ENCODE measurements at regions not wholly inside any gene's neighbourhood (a gene's known extent, or its start where the extent isn't known, plus 50 kb on each side); places are given as distances from the start of the nearest gene placed in this dataset.

GRCh38 chr4:59630235-59630634 lies 1569.9 kb upstream of the ADGRL3 start:
- intact Hi-C loops (cut with DNase I) = no loop called here
- DNase-seq (no peak), FAIRE-seq (no peak)
- Histone ChIP-seq H3K9me3 (ENCODE audit: control insufficient read depth in 2 of 3, insufficient read depth in 1 of 3, low read length in 3 of 3) (no peaks in the 10 kb centered on the region), H3K27ac (ENCODE audit: low read depth in 2 of 2, low read length in 2 of 2) (no peak overlapping the region), H3K4me3 (ENCODE audit: low read length in 3 of 3) (no peak overlapping the region), H3K9ac (ENCODE audit: low read length in 3 of 3) (no peak overlapping the region), H3K4me1 (ENCODE audit: control insufficient read depth in 2 of 3, insufficient read depth in 2 of 3, low read depth in 1 of 3, low read length in 3 of 3) (no peaks in the 10 kb centered on the region), H3K36me3 (ENCODE audit: control insufficient read depth in 2 of 3, insufficient read depth in 3 of 3, low read length in 3 of 3) (no peaks in the 10 kb centered on the region), H3K27me3 (ENCODE audit: control insufficient read depth, insufficient read depth, low read length) (no peaks in the 10 kb centered on the region)
- no peak for TF ChIP-seq CTCF (IDR thresholded peaks at IDR 0.05; ENCODE audit: borderline replicate concordance, extremely low read depth, insufficient read depth)

DNA sequence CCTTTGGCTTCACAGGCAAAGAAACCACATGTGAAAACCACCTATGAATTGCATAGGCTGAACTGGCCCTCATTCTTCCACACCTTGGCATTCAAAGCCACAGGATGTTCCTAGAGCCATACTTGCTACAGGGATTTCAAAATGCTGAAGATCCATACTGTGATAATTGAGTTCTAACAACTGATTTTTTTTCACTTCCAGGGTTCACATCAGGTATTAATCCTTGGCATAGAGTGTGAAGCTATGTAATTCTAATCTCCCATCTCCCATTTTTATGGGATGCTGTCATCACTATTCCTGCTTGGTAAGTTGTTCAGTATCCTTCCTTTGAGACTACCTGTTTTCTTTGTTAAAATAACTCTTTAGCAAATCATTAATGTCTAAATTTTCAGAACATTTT lies 1569.2 kb upstream of the ADGRL3 start:
- intact Hi-C loops (cut with DNase I) = no loop called here
- DNase-seq (no peak), FAIRE-seq (no peak)
- Histone ChIP-seq H3K27ac (ENCODE audit: low read depth in 2 of 2, low read length in 2 of 2) (no peak overlapping the region), H3K4me3 (ENCODE audit: low read length in 3 of 3) (no peak overlapping the region), H3K4me1 (ENCODE audit: control insufficient read depth in 2 of 3, insufficient read depth in 2 of 3, low read depth in 1 of 3, low read length in 3 of 3) (no peaks in the 10 kb centered on the region), H3K9ac (ENCODE audit: low read length in 3 of 3) (no peak overlapping the region), H3K36me3 (ENCODE audit: control insufficient read depth in 2 of 3, insufficient read depth in 3 of 3, low read length in 3 of 3) (no peaks in the 10 kb centered on the region), H3K27me3 (ENCODE audit: control insufficient read depth, insufficient read depth, low read length) (no peaks in the 10 kb centered on the region), H3K9me3 (ENCODE audit: control insufficient read depth in 2 of 3, insufficient read depth in 1 of 3, low read length in 3 of 3) (no peaks in the 10 kb centered on the region)
- no peak for TF ChIP-seq CTCF (IDR thresholded peaks at IDR 0.05; ENCODE audit: borderline replicate concordance, extremely low read depth, insufficient read depth)

GRCh38 chr4:59637596-59637995 lies 1562.5 kb upstream of the ADGRL3 start:
- H3K9me3 ChIP-seq (ENCODE audit: control insufficient read depth in 2 of 3, insufficient read depth in 1 of 3, low read length in 3 of 3) = no peaks in the 10 kb centered on the region
- no peaks in the 10 kb centered on the region for H3K4me1 ChIP-seq (ENCODE audit: control insufficient read depth in 2 of 3, insufficient read depth in 2 of 3, low read depth in 1 of 3, low read length in 3 of 3)
- intact Hi-C loops (cut with DNase I) = no loop called here
- no peak for TF ChIP-seq CTCF (IDR thresholded peaks at IDR 0.05; ENCODE audit: borderline replicate concordance, extremely low read depth, insufficient read depth)
- FAIRE-seq (no peak), DNase-seq (no peak)
- H3K27me3 ChIP-seq (ENCODE audit: control insufficient read depth, insufficient read depth, low read length) = no peaks in the 10 kb centered on the region
- H3K9ac ChIP-seq (ENCODE audit: low read length in 3 of 3) = no peak overlapping the region
- no peak overlapping the region for H3K27ac ChIP-seq (ENCODE audit: low read depth in 2 of 2, low read length in 2 of 2)
- H3K36me3 ChIP-seq (ENCODE audit: control insufficient read depth in 2 of 3, insufficient read depth in 3 of 3, low read length in 3 of 3) = no peaks in the 10 kb centered on the region
- H3K4me3 ChIP-seq (ENCODE audit: low read length in 3 of 3) = no peak overlapping the region

GRCh38 chr4:59643682-59644081 lies 1556.4 kb upstream of the ADGRL3 start:
- Histone ChIP-seq H3K4me3 (ENCODE audit: low read length in 3 of 3) (no peak overlapping the region), H3K27me3 (ENCODE audit: control insufficient read depth, insufficient read depth, low read length) (no peaks in the 10 kb centered on the region), H3K36me3 (ENCODE audit: control insufficient read depth in 2 of 3, insufficient read depth in 3 of 3, low read length in 3 of 3) (no peaks in the 10 kb centered on the region), H3K9me3 (ENCODE audit: control insufficient read depth in 2 of 3, insufficient read depth in 1 of 3, low read length in 3 of 3) (no peaks in the 10 kb centered on the region), H3K9ac (ENCODE audit: low read length in 3 of 3) (no peak overlapping the region), H3K4me1 (ENCODE audit: control insufficient read depth in 2 of 3, insufficient read depth in 2 of 3, low read depth in 1 of 3, low read length in 3 of 3) (no peaks in the 10 kb centered on the region), H3K27ac (ENCODE audit: low read depth in 2 of 2, low read length in 2 of 2) (no peak overlapping the region)
- no peak for TF ChIP-seq CTCF (IDR thresholded peaks at IDR 0.05; ENCODE audit: borderline replicate concordance, extremely low read depth, insufficient read depth)
- no peak for FAIRE-seq
- DNase-seq = no peak
- intact Hi-C loops (cut with DNase I) = no loop called here
